CD14-positive monocyte (primary cell): ENCODE measurements at regions not wholly inside any gene's neighbourhood (a gene's known extent, or its start where the extent isn't known, plus 50 kb on each side); places are given as distances from the start of the nearest gene placed in this dataset.

Experiments used
- DNase-seq, 3 donors: peaks; one replicate each; pipeline ENCODE4 v3.0.0-alpha.2; 2011 to 2022
- H2AFZ ChIP-seq: 2 replicates; pipeline ENCODE4 v1.6.0; 2012; ENCODE audit warnings: mild to moderate bottlenecking, low read depth, low read length, inconsistent platforms; ENCODE audit not compliant: insufficient read depth, poor library complexity, severe bottlenecking
- H3K27ac ChIP-seq, 2 donors: 1 replicate in 1 of 2; 2 replicates in 1 of 2; pipeline ENCODE4 v1.5.1; 2012 to 2013; ENCODE audit warnings: low read length in 2 of 2, control low read depth in 1 of 2, inconsistent platforms in 1 of 2, low read depth in 1 of 2, mild to moderate bottlenecking in 1 of 2
- H3K27me3 ChIP-seq, 2 donors: one replicate each; pipeline versions ENCODE4 v1.6.0 to v1.6.1; 2011 to 2013; ENCODE audit warnings: low read length in 2 of 2; ENCODE audit not compliant: control insufficient read depth in 2 of 2, insufficient read depth in 2 of 2
- H3K36me3 ChIP-seq, 2 donors: replicated peaks in 1 of 2; 1 replicate in 1 of 2; 2 replicates in 1 of 2; pipeline versions ENCODE4 v1.5.1 to v1.6.1; 2012 to 2013; ENCODE audit warnings: low read length in 2 of 2, control low read depth in 1 of 2, inconsistent platforms in 1 of 2, mild to moderate bottlenecking in 1 of 2; ENCODE audit not compliant: insufficient read depth in 2 of 2, control insufficient read depth in 1 of 2
- H3K4me1 ChIP-seq, 2 donors: 1 replicate in 1 of 2; 2 replicates in 1 of 2; pipeline versions ENCODE4 v1.5.1 to v1.6.1; 2012 to 2013; ENCODE audit warnings: low read length in 2 of 2, control low read depth in 1 of 2, inconsistent platforms in 1 of 2, mild to moderate bottlenecking in 1 of 2, moderate library complexity in 1 of 2; ENCODE audit not compliant: insufficient read depth in 2 of 2, control insufficient read depth in 1 of 2
- H3K4me2 ChIP-seq: replicated peaks from 2 replicates; pipeline ENCODE3; 2012; ENCODE audit warnings: low read length, moderate library complexity, mild to moderate bottlenecking; ENCODE audit not compliant: poor library complexity, severe bottlenecking; ENCODE audit errors: extremely low read depth
- H3K4me3 ChIP-seq, 3 experiments: fragments of 200-600 bp in 1 of 3; sonication (generic) in 1 of 3; replicated peaks in 1 of 3; 1 replicate in 2 of 3; 2 replicates in 1 of 3; pipeline ENCODE4 v1.5.1; 2011 to 2013; ENCODE audit warnings: low read length in 3 of 3, mild to moderate bottlenecking in 3 of 3, control low read depth in 2 of 3, low read depth in 2 of 3, inconsistent platforms in 1 of 3, moderate library complexity in 1 of 3
- H3K79me2 ChIP-seq: 2 replicates; pipeline ENCODE4 v1.6.0; 2012; ENCODE audit warnings: mild to moderate bottlenecking, control low read depth, inconsistent platforms, low read length, moderate library complexity; ENCODE audit not compliant: insufficient read depth
- H3K9ac ChIP-seq: 2 replicates; pipeline ENCODE4 v1.6.0; 2017; ENCODE audit warnings: low read length, mild to moderate bottlenecking; ENCODE audit not compliant: insufficient read depth, poor library complexity, severe bottlenecking
- H3K9me3 ChIP-seq, 2 donors: replicated peaks in 1 of 2; 1 replicate in 1 of 2; 2 replicates in 1 of 2; pipeline versions ENCODE4 v1.5.1 to v1.6.1; 2012 to 2013; ENCODE audit warnings: low read length in 2 of 2, control low read depth in 1 of 2; ENCODE audit not compliant: control insufficient read depth in 1 of 2, insufficient read depth in 1 of 2
- H4K20me1 ChIP-seq: 2 replicates; pipeline ENCODE4 v1.6.0; 2012; ENCODE audit warnings: mild to moderate bottlenecking, low read length, control low read depth, moderate library complexity; ENCODE audit not compliant: insufficient read depth
- H3K27ac Mint-ChIP-seq, 7 donors: one replicate each; pipeline ENCODE4 v1.8.0; 2020; ENCODE audit warnings: mild to moderate bottlenecking in 7 of 7, mixed read lengths in 7 of 7, moderate library complexity in 6 of 7, inconsistent platforms in 2 of 7
- H3K27me3 Mint-ChIP-seq, 3 donors: one replicate each; pipeline ENCODE4 v1.8.0; 2021 to 2022; ENCODE audit warnings: low read depth in 3 of 3, mild to moderate bottlenecking in 3 of 3, mixed read lengths in 3 of 3, moderate library complexity in 3 of 3, inconsistent platforms in 1 of 3
- H3K36me3 Mint-ChIP-seq, 2 donors: one replicate each; pipeline ENCODE4 v1.8.0; 2020; ENCODE audit warnings: mixed read lengths in 2 of 2, inconsistent platforms in 1 of 2, mild to moderate bottlenecking in 1 of 2
- H3K4me1 Mint-ChIP-seq: one replicate; pipeline ENCODE4 v1.8.0; 2020; ENCODE audit warnings: mild to moderate bottlenecking, mixed read lengths
- H3K4me3 Mint-ChIP-seq, 2 donors: one replicate each; pipeline ENCODE4 v1.8.0; 2020; ENCODE audit warnings: mild to moderate bottlenecking in 2 of 2, mixed read lengths in 2 of 2, moderate library complexity in 1 of 2
- H3K9me3 Mint-ChIP-seq, 7 donors: one replicate each; pipeline ENCODE4 v1.8.0; 2020 to 2022; ENCODE audit warnings: mixed read lengths in 7 of 7, mild to moderate bottlenecking in 6 of 7, moderate library complexity in 6 of 7, inconsistent platforms in 2 of 7
- CTCF ChIP-seq: fragments of 200-600 bp; IDR thresholded peaks from one replicate; pipeline ENCODE4 v1.8.0; 2022; ENCODE audit warnings: antibody characterized with exemption, mild to moderate bottlenecking
- WGBS: methylation state at CpG from one replicate; pipeline ENCODE4 v1.1.5; 2013; ENCODE audit warnings: missing lambda C conversion rate; ENCODE audit not compliant: insufficient coverage; 5-methylcytosine and 5-hydroxymethylcytosine counted together
- intact Hi-C, 2 donors: fragments of 100-400 bp; cut with micrococcal nuclease; formaldehyde crosslinking; loops; one replicate each; pipeline versions ENCODE4 v1.15.0 to v1.15.1; 2023

GRCh38 chrX:142001934-142002333, 98.2 kb downstream of the MAGEC1 start:
- H3K27ac ChIP-seq: no peak overlapping the region

GRCh38 chrX:141989815-141990214, 86.1 kb downstream of the MAGEC1 start:
- intact Hi-C loops: no loop called here
- Histone ChIP-seq H3K4me3 (no peak overlapping the region), H3K4me1 (no peaks in the 10 kb centered on the region), H3K36me3 (no peaks in the 10 kb centered on the region), H3K79me2 (no peaks in the 10 kb centered on the region), H2AFZ (no peak overlapping the region), H3K9me3 (no peaks in the 10 kb centered on the region), H3K4me2 (no peak overlapping the region), H3K27me3 (no peaks in the 10 kb centered on the region), H3K9ac (no peak overlapping the region), H4K20me1 (no peaks in the 10 kb centered on the region), H3K27ac (no peak overlapping the region)
- WGBS: 20% methylated on average over 2 of the region's 5 CpGs
- no peaks in the 10 kb centered on the region for H3K4me1 Mint-ChIP-seq
- no peak for TF ChIP-seq CTCF
- peaks cover 0 to 5% (median 0%) of the 10 kb centered on the region in 7 donors for H3K9me3 Mint-ChIP-seq
- no peaks in the 10 kb centered on the region for H3K36me3 Mint-ChIP-seq
- H3K27me3 Mint-ChIP-seq: no peaks in the 10 kb centered on the region
- H3K4me3 Mint-ChIP-seq: no peak overlapping the region
- no peak for DNase-seq
- no peak overlapping the region for H3K27ac Mint-ChIP-seq

More at GRCh38 chrX:142001934-142002333, 98.2 kb downstream of the MAGEC1 start:
- H3K79me2 ChIP-seq: no peaks in the 10 kb centered on the region
- DNase-seq: no peak
- Mint-ChIP-seq H3K27ac (no peak overlapping the region), H3K9me3 (peaks cover 0 to 3% (median 0%) of the 10 kb centered on the region in 7 donors), H3K4me1 (no peaks in the 10 kb centered on the region), H3K27me3 (peaks cover 0 to 1% (median 0%) of the 10 kb centered on the region in 3 donors), H3K36me3 (no peaks in the 10 kb centered on the region), H3K4me3 (no peak overlapping the region)
- H3K36me3 ChIP-seq: no peaks in the 10 kb centered on the region
- no peaks in the 10 kb centered on the region for H3K27me3 ChIP-seq
- no peak overlapping the region for H2AFZ ChIP-seq
- WGBS: no CpG with 5 or more reads among the region's 1 CpG
- no peak overlapping the region for H3K4me3 ChIP-seq
- H3K4me2 ChIP-seq: no peak overlapping the region
- H3K9ac ChIP-seq: no peak overlapping the region
- H3K4me1 ChIP-seq: no peaks in the 10 kb centered on the region
- TF ChIP-seq CTCF: no peak
- intact Hi-C loops: no loop called here
- no peaks in the 10 kb centered on the region for H3K9me3 ChIP-seq
- H4K20me1 ChIP-seq: no peaks in the 10 kb centered on the region
